ENCODE measurements at regions not wholly inside any gene's neighbourhood (a gene's known extent, or its start where the extent isn't known, plus 50 kb on each side); places are given as distances from the start of the nearest gene placed in this dataset.

DNA sequence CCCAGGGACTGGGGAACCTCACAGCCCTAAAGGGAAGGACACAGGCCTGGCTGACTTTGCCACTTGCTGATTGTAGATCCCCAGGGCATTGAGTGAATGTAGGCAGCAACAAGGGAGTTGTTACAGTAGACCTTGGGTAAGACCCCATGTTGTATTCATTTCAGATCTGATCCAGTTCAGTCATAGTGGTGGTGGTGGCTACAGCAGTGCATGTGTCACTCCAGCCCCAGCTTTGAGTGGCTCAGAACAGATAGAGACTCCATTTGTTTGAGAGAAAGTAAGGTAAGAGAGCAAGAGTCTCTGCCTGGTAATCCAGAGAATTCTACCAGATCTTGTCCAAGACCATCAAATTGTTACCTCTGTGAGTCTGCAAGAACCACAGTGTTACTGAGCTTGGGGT, 278.7 kb upstream of the SATB1 start:
- in situ Hi-C loops (cut with MboI; ENCODE audit: low sequenced_read_pairs) = no loop called here
- Histone ChIP-seq H4K20me1 (ENCODE audit: insufficient read depth, low read length) (no peaks in the 10 kb centered on the region), H3K79me1 (ENCODE audit: low read depth in 1 of 2, low read length in 2 of 2) (no peaks in the 10 kb centered on the region), H3K9me1 (ENCODE audit: insufficient read depth, low read length) (no peaks in the 10 kb centered on the region), H3K36me3 (ENCODE audit: control insufficient read depth, insufficient read depth, low read length) (no peaks in the 10 kb centered on the region), H2BK15ac (ENCODE audit: low read depth, low read length) (no peak overlapping the region), H3K4me2 (ENCODE audit: low read depth, low read length) (no peak overlapping the region), H4K5ac (ENCODE audit: low read depth, low read length) (no peak overlapping the region), H2BK120ac (ENCODE audit: low read depth, low read length) (no peak overlapping the region), H2AK5ac (ENCODE audit: low read depth, low read length) (no peak overlapping the region), H2BK5ac (ENCODE audit: low read depth, low read length, poor library complexity, severe bottlenecking) (no peak overlapping the region), H3K27me3 (ENCODE audit: control insufficient read depth, insufficient read depth, low read length) (no peaks in the 10 kb centered on the region), H4K8ac (ENCODE audit: low read depth in 2 of 2, low read length in 2 of 2) (no peak overlapping the region), H3K27ac (ENCODE audit: insufficient read depth, low read length) (no peak overlapping the region), H3K23ac (ENCODE audit: low read depth, low read length) (no peak overlapping the region), H3K4ac (ENCODE audit: low read depth, low read length) (no peak overlapping the region), H2AFZ (replicated peaks; ENCODE audit: low read length, poor library complexity) (no peak overlapping the region), H3K9ac (ENCODE audit: low read depth, low read length) (no peak overlapping the region), H3K56ac (ENCODE audit: extremely low read depth, insufficient read depth, low read length) (no peak overlapping the region), H2AK9ac (replicated peaks; ENCODE audit: low read depth, low read length, poor library complexity) (no peak overlapping the region), H3K18ac (ENCODE audit: low read depth, low read length) (no peak overlapping the region), H2BK20ac (ENCODE audit: low read depth, low read length) (no peak overlapping the region), H3K4me1 (ENCODE audit: control insufficient read depth, insufficient read depth, low read length) (no peaks in the 10 kb centered on the region), H4K91ac (ENCODE audit: insufficient read depth, low read depth, low read length) (no peak overlapping the region), H3K9me3 (ENCODE audit: control insufficient read depth, insufficient read depth, low read length) (peaks cover 10% of the 10 kb centered on the region; the same call in 1 of the 2 replicates), H3K4me3 (ENCODE audit: insufficient read depth, low read depth, low read length) (no peak overlapping the region), H3K14ac (replicated peaks; ENCODE audit: low read depth, low read length) (no peak overlapping the region)
- dilution Hi-C loops (cut with HindIII; ENCODE audit: low sequenced_read_pairs, unreplicated experiment) = no loop called here
- ChIA-PET POLR2A (ENCODE audit: unreplicated experiment) (no interaction called here), CTCF (no interaction called here)
- no peak for TF ChIP-seq NFE2L2 (IDR thresholded peaks at IDR 0.05; ENCODE audit: low read depth, low read length)
- TF ChIP-seq MAZ (IDR thresholded peaks at IDR 0.05; ENCODE audit: borderline replicate concordance, low read depth, low read length) = no peak
- TF ChIP-seq ELK1 (IDR thresholded peaks at IDR 0.05; ENCODE audit: borderline replicate concordance, low read depth, low read length) = no peak
- no peak for TF ChIP-seq CTCF (conservative IDR thresholded peaks at IDR 0.05; ENCODE audit: low read depth, low read length)
- no peak for TF ChIP-seq BHLHE40 (IDR thresholded peaks at IDR 0.05; ENCODE audit: low read depth, low read length)
- no peak for TF ChIP-seq MXI1 (IDR thresholded peaks at IDR 0.05; ENCODE audit: borderline replicate concordance, low read depth, low read length)
- TF ChIP-seq SMC3 (IDR thresholded peaks at IDR 0.05; ENCODE audit: low read depth, low read length) = no peak
- TF ChIP-seq, protein P1, sequence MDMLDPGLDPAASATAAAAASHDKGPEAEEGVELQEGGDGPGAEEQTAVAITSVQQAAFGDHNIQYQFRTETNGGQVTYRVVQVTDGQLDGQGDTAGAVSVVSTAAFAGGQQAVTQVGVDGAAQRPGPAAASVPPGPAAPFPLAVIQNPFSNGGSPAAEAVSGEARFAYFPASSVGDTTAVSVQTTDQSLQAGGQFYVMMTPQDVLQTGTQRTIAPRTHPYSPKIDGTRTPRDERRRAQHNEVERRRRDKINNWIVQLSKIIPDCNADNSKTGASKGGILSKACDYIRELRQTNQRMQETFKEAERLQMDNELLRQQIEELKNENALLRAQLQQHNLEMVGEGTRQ (IDR thresholded peaks at IDR 0.05; ENCODE audit: low read depth, low read length) = no peak
- no peak for TF ChIP-seq POLR2A (IDR thresholded peaks at IDR 0.05; ENCODE audit: low read depth, low read length)
- no peak for TF ChIP-seq CEBPB (IDR thresholded peaks at IDR 0.05; ENCODE audit: low read depth, low read length)
- no peak for TF ChIP-seq RAD21 (IDR thresholded peaks at IDR 0.05; ENCODE audit: low read length)
- TF ChIP-seq RCOR1 (IDR thresholded peaks at IDR 0.05; ENCODE audit: insufficient replicate concordance, low read length) = no peak
- TF ChIP-seq CHD1 (IDR thresholded peaks at IDR 0.05; ENCODE audit: low read depth, low read length) = no peak
- TF ChIP-seq RFX5 (IDR thresholded peaks at IDR 0.05; ENCODE audit: low read depth, low read length) = no peak
- TF ChIP-seq FOS (IDR thresholded peaks at IDR 0.05; ENCODE audit: low read depth, low read length) = no peak
- no TSS peak for BruUV-seq (replicated peaks)
- ATAC-seq (ENCODE audit: low read depth) (no peak), DNase-seq (no peak)
- intact Hi-C loops (cut with micrococcal nuclease) = no loop called here
